ELF-1 (cell line): ENCODE measurements at regions not wholly inside any gene's neighbourhood (a gene's known extent, or its start where the extent isn't known, plus 50 kb on each side); places are given as distances from the start of the nearest gene placed in this dataset.

Source experiments
- DNase-seq: peaks from one replicate; pipeline ENCODE4 v3.0.0-alpha.2; 2016; ENCODE audit warnings: low read depth, low spot score

DNA sequence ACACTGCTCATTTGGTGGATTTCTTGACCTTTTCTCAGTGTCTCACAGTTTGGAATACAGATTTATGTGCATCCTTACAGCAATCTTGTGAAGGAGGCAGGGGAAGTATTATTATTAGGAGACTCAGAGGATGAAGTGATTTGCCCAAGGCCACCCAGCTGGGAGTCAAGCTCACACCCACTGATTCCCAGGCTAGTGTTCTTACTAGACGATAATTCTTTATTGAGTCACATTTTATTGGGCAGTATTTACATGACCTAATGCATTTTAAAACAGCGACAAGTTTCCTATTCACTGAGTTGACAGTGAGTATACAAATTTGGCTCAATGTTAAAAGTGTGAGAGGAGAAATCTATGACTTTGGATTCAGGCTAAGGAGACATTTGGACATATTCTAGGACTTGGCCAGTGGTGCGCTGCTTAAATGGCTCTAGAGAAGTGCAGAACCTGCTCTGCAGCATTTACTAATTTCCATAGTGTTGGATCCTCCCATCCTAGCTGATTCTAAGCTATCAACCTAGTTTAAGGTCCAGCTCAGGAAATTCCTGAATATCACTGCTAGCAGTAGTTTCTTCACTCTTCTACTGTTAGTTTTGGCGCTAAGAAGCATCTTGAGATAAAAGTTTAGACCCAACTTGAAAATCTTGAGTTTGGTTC, 199.3 kb downstream of the MTX2 start:
- DNase-seq: no peak

DNA sequence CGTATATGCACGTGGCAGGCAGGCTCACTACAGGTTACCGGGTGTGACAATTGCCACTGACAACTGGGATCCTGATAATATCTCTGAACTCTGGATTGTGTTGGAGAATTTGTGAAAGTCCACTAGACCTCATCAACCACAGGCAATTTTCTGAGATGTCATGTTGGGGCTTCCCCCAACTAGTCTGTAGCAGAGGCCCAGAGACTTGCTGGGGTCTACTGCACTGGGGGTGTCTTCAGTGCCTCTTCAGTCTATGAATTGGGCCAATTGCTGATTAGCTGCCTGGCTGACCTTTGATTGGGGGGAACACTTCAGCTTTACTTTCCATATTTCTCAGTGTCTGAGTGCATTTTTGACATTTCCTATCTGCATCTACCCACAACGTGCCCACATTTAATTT, 201.5 kb downstream of the MTX2 start:
- DNase-seq: no peak

DNA sequence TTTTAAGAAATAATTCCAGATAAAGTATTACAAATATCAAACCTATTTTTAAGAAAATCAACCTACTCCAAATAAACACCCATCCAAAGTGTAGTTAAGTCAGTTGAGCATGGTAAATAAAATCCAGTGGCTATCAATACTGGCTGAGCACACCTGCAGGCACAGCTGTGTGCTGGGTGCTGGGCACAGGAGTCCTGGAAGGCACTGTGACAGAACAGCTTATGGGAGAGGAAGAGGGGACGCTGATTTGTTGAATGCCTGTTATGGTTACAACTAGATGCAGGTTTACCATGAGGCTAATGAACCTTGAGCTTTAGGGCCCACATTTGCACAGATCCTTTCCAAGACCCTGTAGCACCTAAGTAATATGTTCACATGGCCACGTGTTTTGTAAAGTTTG, 202.7 kb downstream of the MTX2 start:
- no peak for DNase-seq

DNA sequence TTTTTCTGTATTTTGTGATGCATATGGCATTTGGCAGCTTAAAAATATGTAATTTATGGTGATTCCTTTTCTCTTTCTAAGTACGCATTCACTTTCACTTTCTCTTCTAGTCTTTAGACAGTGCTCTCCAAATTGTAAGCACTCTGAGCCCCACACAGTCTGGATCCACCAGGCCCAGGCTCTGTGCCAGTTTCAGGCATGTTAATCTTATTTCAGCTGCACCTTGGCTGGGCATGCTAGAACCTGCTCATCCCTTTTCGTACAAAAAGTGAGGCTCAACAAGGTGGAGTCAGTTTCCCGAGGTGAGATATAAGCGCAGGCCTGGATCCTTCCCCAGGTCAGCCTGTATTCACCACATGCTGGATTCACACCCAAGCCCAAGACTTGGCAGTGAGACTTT, 203.9 kb downstream of the MTX2 start:
- DNase-seq: no peak

DNA sequence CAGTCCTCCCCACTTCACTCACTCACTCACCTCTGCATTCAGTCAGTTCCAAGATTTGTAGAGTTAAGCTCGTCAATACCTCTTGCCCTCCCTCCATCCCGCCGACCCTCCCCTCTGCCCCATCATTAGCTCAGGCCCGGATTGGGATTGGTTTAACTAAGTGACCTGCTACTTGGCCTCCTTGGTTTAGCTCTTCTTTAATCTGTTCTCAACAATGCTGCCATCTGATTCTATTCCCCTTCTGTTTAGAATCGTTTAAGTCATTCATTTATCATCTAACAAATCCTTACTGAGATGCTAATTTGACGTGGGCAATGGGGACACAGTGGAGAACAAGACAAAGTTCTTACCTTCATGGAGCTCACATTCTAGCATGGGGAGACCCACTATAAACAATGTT, 204.6 kb downstream of the MTX2 start:
- no peak for DNase-seq

DNA sequence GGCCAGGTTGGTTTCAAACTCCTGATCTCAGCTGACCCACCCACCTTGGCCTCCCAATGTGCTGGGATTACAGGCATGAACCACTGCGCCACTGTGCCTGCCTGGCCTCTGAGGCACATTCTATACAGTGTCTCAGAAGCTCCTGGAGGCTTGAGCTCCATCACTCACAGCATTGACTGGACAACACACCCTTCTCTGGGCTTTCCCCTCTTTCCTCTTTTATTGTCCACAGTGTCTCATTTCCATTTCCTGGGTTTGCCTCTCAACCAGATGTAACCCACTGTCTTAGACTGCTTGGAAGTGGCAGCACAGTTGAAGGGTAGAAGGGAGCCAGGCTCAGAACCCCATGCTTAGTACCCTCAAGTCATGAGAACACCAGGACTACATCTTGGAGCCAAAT, 208.1 kb downstream of the MTX2 start:
- no peak for DNase-seq

DNA sequence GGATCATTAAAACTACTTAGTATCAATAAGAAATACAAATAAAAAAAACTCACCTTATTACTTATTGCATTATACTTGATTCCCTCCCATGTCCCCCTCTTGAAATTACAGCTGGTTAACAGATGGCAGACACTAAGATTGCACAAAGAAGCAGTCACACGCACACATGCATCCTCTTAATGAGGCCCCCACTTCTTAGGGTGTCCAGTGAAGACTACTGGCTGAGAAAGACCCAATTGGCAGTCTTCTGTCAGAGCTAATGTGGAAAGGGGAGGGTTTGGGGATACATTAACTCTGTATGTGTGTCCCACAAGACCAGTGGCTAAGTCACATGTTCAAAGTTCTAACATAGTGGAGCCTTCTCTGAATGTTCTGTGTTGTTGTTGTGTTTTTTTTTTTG, 210.7 kb downstream of the MTX2 start:
- no peak for DNase-seq

DNA sequence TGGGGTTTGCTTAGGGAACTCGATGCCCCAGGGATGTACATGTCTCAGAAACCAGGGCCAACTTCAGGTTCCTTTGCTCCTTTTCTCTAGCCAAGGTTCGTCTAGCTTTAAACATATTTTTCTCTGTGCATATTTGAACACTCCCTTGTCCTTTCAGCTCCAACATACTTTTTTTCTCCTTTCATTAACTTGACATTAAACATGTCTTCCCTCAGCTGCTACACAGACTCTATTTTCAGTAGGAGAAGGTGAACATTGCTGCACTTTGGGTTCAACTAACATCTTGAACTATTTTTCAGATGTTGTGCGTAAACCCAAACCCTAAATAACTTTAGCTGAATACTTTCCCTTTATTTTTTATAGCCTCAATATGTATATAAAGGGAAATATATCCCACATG, 212.9 kb downstream of the MTX2 start:
- no peak for DNase-seq

DNA sequence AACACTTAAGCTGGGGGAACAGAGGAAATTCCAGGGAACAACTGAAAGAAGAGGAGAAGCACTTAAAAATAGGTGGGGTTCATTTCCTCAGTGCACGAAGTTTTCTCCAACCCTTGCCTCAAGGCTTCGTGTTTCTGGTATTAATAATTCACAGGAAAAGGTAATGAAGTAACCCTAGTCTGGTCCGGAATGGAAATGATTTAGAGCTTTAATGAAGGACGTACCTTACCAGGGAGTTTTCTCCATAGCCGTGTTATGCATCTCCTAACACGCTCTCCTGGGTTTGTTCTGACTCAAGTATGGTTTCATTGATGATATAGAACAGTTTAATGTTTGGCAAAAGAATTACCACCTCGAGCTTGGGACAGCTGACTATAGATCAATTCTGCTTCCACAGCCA, 214.2 kb downstream of the MTX2 start:
- no peak for DNase-seq

DNA sequence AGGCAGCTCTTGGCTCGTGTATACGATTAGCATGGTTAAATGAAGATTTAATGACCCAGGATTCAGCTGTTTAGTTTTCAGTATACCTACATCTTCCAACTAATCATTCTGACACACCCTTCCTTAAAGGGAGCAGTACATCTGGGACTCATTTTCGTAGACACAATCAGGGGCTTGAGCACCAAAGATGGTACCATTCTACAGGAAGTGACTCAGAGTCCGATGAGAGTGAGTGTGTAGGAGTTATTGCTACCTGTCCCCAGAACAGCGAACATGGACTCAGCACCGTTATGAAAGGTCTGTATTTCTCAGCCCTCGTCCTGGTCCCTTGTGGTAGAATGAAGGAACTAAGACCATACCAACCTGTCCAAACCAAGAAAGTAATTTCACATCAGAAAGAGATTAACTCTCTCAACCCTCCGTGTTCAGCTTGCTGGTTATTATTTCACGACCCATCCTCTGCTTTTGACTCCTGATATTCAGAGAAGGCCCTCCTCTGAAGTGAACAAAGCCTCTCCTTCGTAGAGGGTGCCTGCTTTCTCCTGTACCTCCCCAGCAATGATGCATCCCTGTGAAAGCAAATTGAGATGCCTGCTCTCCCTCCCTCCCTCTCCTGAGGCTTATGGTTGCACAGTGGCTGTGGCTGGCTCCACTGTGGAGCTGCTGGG, 214.8 kb downstream of the MTX2 start:
- no peak for DNase-seq

DNA sequence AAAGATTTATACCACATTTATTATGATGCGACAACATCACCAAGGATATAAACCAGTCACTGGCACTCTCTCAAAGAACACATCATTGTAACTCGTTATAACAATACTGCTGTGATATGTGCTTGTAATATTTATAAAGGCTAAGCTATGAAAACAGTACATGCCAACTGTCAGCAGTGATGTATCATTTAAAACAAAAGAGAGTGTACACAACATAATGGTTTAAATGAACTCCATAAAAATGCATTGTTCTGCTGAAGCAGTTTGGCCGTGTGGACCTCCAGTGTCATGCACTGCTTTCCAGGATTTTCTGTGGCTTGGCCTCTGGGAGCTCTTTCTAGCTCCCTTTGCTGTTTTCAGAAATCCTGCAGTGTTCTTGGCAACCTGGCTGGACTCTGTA, 215.6 kb downstream of the MTX2 start:
- DNase-seq: no peak

DNA sequence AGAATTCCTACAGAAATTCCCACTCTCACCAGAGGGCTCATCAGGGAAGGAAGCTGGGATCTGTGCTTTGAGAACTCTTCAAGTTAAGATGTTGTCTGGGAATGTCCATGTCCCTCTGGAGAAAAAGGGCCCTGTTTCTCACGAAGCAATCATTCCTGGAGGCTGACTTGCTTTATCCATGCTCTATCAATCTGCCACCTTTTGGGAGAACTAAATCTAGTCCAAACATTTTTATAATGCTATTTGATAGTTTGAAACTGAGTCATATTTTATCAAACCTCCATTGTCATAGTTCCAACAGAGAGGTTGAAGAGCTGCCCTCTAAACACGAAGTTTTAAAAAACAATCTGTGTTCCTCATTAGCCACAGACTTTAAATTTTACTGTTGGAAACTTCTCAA, 219.2 kb downstream of the MTX2 start:
- DNase-seq: no peak

DNA sequence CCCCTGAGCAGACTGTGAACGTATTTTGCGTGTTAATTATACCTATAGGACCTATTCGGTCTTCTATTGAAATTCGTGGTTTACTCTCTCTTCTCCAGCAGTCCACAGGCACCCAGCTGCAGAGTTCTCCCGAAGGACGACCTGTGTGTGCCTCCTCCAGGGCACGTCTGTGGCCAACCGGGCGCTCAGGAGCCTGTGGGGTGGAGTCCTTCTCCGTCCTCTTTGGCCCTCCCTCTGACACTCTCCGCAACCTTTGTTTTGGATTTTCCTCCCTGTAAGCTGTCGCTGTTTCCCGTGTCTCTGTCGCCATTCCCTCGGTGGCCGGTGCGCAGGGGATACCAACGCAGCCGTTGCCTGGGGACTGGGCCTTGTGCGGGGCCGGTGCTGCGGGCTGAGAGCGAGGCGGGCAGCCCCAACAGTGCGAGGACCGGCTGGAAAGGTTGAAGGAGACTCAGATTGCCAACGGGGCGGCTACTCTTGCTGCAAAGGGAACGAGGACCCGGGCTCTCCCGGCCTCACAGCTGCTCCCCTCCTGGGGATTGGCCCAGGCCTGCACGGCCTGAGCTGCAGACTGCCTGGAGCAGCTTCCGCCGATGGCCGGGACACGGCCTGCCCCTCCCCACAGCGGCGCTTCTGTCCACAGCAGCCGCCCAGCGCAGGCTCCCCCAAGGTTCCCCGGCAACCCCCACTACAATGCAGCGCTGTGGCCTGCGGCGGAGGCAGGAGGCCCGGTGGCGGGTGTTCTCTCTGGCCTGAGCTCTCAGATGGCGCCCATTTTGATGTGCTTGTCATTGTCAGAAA, 221.0 kb downstream of the MTX2 start:
- peak; percentile 84 for DNase-seq

DNA sequence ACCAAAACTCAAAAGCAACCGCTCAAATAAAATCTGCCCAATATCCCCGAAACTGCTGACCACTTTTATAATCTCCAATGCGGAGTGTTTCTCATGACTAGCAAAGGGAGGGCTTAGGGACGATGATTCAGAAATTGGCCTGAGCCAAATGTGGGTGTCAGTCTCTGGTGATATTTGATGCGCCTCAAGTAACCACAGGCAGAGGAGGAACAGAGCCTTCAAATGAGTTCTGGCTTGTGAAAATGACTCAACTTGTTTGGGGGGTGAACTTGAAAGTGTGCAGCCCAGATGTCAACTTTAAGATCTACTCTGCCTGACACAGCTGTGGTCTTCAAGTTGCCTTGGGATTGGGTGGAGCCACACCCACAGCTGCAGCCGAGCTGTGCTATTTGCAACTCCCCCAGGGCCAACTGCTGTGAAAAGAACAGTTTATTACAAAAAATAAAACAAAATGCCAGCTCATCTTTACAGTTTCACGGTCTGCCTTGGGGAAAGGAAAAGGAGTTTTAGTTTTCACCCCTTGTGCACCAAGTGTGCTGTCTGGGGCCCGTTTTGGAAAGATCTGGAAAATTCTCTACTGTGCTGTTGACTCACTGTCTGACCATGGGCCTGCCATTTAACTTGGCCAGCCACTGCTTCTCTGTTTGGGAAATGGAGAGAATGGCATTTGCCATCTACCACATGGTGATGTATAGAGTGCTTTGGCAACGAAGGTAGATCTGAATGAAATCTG, 222.1 kb downstream of the MTX2 start:
- DNase-seq: peak; percentile 13

DNA sequence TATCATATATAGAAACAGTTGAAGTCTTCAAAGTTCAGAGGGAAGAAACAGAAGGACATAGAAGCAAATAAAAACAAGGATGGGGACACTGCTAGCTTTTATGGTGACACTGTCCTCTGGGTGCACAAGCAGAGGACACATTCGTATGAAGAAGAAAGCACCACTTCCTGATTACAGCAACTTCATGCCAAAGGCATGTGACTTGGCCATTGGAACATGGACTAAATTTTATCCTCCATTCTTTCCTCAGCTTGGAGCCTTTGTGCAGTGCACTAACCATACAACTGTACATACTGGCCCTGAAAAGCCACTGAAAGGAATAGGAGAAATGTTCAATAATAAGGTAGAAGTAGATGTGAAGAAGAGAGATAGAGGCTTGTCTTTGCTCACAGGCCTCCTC, 223.3 kb downstream of the MTX2 start:
- no peak for DNase-seq

DNA sequence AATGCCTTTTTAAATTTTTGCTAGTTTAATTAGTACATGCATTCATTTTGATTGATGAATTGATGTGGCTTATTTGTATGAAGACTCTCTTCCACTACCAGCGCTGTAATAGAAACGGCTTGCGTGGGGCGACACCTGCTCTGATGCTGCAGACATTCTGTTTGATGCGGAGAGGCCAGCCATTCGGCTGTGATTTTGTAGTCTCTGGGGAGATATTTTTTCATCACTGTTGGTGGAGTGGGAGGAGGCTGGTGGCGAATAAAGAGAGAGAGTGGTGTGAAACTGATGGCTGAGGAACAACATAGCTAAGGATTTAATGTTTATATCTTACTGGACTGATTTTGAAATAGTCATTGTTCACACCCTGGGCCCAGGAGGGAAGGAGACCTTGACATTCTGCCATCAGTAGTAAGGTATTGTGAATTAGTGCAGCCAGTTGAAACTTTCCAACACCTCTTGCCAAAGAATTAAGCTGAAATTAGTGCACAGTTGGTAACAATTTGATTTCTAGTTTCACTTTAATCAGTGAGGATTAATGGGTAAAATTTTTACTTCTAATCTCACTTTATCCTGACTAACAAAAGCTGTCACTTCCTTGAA, 224.1 kb downstream of the MTX2 start:
- DNase-seq: no peak

DNA sequence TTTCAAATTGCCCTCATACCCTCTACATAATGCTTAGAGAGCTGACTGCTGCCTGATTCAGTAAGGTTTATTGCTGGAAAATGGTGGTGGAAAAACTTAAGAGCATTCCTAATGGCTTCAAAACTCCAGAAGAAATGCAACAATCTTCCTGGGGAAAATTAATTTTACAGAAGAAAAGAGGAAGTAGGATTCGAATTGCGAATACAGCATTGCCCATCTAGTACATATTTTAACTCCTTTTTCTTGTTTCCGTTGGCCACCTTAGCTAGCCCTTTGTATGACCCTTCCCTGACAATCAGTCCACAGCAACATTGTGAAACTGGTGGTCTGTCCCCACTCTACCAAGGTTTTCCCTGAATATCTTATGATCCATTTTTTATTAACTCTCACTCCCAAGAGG, 224.7 kb downstream of the MTX2 start:
- no peak for DNase-seq

DNA sequence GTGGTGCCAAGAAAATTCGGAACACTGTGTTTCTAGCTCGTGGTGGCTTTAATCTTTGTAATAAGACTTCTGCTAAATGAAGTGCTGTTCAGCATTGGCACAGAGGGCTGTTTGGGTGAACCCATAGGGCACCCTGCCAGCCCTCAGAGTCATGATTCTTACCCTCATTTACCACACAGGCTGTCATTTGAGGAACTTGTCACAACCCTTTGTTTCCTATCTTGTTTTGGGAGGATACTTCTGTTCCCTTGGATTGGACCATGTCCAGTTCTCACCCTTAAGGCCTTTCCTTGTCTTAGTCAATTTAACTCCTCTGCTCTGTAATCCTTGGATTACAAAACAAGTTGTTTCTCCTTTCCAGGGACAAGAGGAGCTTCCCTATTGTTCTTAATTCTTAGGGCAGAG, 225.7 kb downstream of the MTX2 start:
- DNase-seq: no peak

DNA sequence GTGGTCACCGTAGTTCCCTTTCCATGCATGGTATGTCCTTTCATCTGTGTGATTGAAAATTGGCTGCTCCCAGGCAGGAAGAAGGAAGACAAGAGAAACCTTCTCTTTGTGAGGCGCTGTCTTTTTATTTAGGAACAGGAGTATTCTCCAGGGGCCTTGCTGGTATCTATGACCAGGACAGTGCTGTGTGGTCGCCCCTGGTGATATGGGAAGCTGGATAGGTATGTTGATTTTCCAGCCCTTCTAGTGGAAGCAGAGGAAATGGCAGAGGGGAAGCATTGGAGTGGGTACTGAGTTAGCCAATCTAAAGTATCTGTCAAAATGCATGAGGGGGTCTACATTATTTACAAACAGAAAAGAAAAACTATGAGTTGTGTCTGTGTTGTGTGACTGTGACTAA, 226.6 kb downstream of the MTX2 start:
- peak; percentile 3 for DNase-seq

DNA sequence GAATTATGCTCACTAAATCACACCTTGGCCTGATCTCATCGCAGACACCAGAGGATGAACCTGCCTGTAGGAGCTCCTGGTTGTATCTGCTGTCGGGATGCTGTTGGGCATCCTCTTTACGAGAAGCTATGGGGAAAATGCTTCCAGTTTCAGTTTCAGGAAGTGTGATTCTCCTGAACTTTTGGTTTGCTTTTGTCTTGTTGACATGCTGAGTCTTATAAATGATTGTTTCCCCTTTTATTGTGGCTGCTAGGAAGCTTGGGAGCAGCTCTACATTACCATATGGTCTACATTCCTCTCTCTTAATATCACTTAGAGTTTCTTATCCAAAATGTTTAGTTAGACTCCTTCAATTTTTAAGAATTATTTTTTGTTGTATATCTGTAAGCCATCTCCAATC, 227.5 kb downstream of the MTX2 start:
- no peak for DNase-seq

DNA sequence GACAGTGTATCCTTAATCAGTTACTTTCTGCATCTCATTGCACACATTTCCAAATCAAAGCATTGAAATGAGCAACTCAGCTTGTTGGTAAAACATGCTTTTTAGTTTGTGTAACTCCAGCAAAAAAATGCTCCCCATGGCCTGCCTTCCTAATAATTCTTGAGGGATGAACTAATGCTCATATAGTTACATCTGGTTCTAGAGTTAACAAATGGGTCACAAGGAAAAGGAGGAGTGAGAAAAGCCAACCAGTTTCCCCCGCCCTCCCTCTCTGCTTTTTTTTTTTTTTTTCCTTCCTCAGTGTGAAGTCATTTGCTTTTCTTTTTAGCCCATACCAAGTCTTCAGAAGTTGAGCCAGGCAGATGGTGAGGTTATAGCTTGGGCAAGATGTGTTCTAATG, 231.7 kb downstream of the MTX2 start:
- no peak for DNase-seq

DNA sequence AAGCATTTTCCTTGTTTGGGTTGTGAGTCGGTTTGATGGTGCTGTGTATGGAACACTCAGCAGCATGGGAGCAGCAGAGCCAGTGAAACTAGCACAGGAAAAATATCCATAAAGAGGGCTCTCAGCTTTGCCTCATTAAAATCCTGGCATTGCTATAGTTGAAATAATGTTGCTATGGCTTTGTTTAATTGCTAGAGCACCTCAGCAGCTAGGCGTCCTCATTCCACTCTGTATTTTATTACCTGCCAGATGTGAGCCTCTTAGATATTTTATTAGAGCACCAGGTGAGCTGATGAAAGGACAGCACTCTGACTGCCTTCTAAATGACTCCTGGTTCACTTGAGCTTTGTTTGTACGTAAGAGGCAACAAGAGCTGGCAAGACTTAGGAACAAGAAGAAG, 232.4 kb downstream of the MTX2 start:
- DNase-seq: no peak
